Mesothelial cell of epicardium (in vitro differentiated cells): ENCODE measurements at regions not wholly inside any gene's neighbourhood (a gene's known extent, or its start where the extent isn't known, plus 50 kb on each side); places are given as distances from the start of the nearest gene placed in this dataset.

Experiments used
- DNase-seq, 2 experiments: peaks; one replicate each; pipeline ENCODE4 v3.0.0; 2021; ENCODE audit warnings: low spot score in 2 of 2; ENCODE audit not compliant: unreplicated experiment in 2 of 2
- H3K27ac Mint-ChIP-seq: 2 replicates; pipeline ENCODE4 v1.8.0; 2021; ENCODE audit warnings: mixed read lengths
- H3K27me3 Mint-ChIP-seq: 2 replicates; pipeline ENCODE4 v1.8.0; 2021; ENCODE audit warnings: low read depth, mixed read lengths
- H3K36me3 Mint-ChIP-seq: 2 replicates; pipeline ENCODE4 v1.8.0; 2021; ENCODE audit warnings: mixed read lengths
- H3K4me1 Mint-ChIP-seq: 2 replicates; pipeline ENCODE4 v1.8.0; 2021; ENCODE audit warnings: mixed read lengths
- H3K4me3 Mint-ChIP-seq: 2 replicates; pipeline ENCODE4 v1.8.0; 2021; ENCODE audit warnings: mild to moderate bottlenecking, moderate library complexity, mixed read lengths
- H3K9me3 Mint-ChIP-seq: 2 replicates; pipeline ENCODE4 v1.8.0; 2021; ENCODE audit warnings: mixed read lengths
- TF ChIP-seq, protein P1 (sequence below): fragments of 200-600 bp; sonication (generic); IDR thresholded peaks from one replicate; pipeline ENCODE4 v1.5.0; 2021; ENCODE audit warnings: antibody characterized with exemption; ENCODE audit not compliant: unreplicated experiment

DNA sequence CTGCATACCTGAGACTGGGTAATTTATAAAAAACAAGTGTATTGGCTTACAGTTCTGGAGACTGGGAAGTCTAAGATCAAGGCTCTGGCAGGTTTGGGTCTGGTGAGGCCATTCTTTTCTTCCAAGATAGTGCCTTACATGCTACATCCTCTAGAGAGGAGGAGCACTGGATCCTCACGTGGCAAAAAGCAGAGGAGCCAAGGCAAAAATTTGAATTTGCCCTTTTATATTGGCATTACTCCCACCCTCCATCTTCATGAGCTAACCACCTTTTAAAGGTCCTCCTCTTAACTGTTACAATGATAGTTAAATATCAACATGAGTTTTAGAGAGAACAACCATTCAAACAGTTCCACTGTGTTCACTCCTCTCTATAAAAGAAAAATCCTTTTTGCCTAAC, 286.3 kb upstream of the SEL1L start:
- DNase-seq: no peak
- Mint-ChIP-seq H3K4me1 (peaks cover 4% of the 10 kb centered on the region), H3K9me3 (peaks cover 13% of the 10 kb centered on the region), H3K27me3 (no peaks in the 10 kb centered on the region), H3K27ac (no peak overlapping the region), H3K4me3 (no peak overlapping the region), H3K36me3 (no peaks in the 10 kb centered on the region)
- TF ChIP-seq, protein P1, sequence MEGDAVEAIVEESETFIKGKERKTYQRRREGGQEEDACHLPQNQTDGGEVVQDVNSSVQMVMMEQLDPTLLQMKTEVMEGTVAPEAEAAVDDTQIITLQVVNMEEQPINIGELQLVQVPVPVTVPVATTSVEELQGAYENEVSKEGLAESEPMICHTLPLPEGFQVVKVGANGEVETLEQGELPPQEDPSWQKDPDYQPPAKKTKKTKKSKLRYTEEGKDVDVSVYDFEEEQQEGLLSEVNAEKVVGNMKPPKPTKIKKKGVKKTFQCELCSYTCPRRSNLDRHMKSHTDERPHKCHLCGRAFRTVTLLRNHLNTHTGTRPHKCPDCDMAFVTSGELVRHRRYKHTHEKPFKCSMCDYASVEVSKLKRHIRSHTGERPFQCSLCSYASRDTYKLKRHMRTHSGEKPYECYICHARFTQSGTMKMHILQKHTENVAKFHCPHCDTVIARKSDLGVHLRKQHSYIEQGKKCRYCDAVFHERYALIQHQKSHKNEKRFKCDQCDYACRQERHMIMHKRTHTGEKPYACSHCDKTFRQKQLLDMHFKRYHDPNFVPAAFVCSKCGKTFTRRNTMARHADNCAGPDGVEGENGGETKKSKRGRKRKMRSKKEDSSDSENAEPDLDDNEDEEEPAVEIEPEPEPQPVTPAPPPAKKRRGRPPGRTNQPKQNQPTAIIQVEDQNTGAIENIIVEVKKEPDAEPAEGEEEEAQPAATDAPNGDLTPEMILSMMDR: no peak

DNA sequence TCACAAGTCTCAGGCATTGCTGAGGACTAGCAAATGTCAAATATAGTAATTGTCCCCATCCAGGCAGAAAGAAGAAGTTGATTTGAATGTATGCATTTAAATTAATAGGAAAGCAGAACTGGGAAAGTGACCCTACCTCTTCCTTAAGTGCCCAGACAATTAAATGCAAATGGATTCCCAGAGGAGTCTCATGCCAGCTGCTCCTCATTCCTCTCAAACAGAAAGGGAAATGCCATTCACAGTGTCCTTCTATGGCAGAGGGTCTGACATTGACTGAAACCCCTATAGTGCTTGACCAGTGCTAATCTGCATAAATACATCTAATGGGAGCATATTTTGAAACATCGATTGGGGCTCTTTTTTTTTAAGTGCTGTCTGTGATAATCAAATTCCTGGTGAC, 292.4 kb upstream of the SEL1L start:
- no peaks in the 10 kb centered on the region for H3K4me1 Mint-ChIP-seq
- no peaks in the 10 kb centered on the region for H3K36me3 Mint-ChIP-seq
- H3K4me3 Mint-ChIP-seq: no peak overlapping the region
- TF ChIP-seq, protein P1: no peak
- H3K27ac Mint-ChIP-seq: no peak overlapping the region
- no peaks in the 10 kb centered on the region for H3K27me3 Mint-ChIP-seq
- no peak for DNase-seq
- peaks cover 18% of the 10 kb centered on the region for H3K9me3 Mint-ChIP-seq

- Mint-ChIP-seq H3K9me3 (peaks cover 8% of the 10 kb centered on the region), H3K27me3 (no peaks in the 10 kb centered on the region), H3K36me3 (no peaks in the 10 kb centered on the region), H3K4me1 (no peaks in the 10 kb centered on the region), H3K4me3 (no peak overlapping the region), H3K27ac (no peak overlapping the region)
- DNase-seq: no peak
- TF ChIP-seq, protein P1: no peak
Observed at GRCh38 chr14:81829447-81829846, 295.8 kb upstream of the SEL1L start.

DNA sequence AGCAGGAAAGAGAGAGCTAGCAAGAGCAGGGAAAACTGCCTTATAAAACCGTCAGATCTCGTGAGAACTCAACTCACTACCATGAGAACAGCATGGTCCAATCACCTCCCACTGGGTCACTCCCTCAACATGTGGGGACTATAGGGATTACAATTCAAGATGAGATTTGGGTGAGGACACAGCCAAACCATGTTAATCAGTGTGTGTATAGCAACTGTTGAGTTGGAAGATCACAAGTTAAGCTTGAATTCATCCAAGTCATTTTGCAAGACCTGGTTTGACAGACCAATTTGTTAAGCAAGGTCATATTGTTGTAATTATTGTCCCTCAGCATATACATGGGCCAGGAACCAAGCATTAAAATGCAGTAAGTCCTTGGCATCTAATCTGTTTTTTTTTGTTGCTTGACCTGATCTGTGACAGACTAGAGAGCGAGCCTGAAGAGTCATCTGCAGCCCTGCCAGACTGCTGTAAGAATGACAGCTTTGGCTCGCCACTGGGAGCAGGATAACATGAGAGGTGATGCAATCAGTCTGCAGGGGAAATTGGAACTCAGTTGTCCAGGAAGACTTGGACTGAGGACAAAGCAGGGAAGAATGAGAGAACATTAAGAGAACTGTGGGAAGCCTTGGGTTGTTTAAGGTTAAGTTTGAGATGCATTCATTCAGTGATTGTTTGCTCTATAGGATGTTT, 297.6 kb upstream of the SEL1L start:
- H3K4me3 Mint-ChIP-seq: no peak overlapping the region
- DNase-seq: no peak
- no peaks in the 10 kb centered on the region for H3K4me1 Mint-ChIP-seq
- H3K27me3 Mint-ChIP-seq: no peaks in the 10 kb centered on the region
- H3K27ac Mint-ChIP-seq: no peak overlapping the region
- peaks cover 17% of the 10 kb centered on the region for H3K9me3 Mint-ChIP-seq
- TF ChIP-seq, protein P1: no peak
- H3K36me3 Mint-ChIP-seq: peaks cover 5% of the 10 kb centered on the region

GRCh38 chr14:81834308-81834707, 300.7 kb upstream of the SEL1L start:
- no peaks in the 10 kb centered on the region for H3K27me3 Mint-ChIP-seq
- peaks cover 5% of the 10 kb centered on the region for H3K36me3 Mint-ChIP-seq
- no peak for DNase-seq
- no peak overlapping the region for H3K27ac Mint-ChIP-seq
- H3K9me3 Mint-ChIP-seq: peaks cover 9% of the 10 kb centered on the region
- H3K4me1 Mint-ChIP-seq: peaks cover 5% of the 10 kb centered on the region
- no peak overlapping the region for H3K4me3 Mint-ChIP-seq
- TF ChIP-seq, protein P1: no peak
